AG04450 (cell line): ENCODE measurements at regions not wholly inside any gene's neighbourhood (a gene's known extent, or its start where the extent isn't known, plus 50 kb on each side); places are given as distances from the start of the nearest gene placed in this dataset.

Source experiments
- CTCF ChIA-PET: fragments of 300-600, 350-600 bp; formaldehyde crosslinking; extraction: SDS; loops from one replicate; lab custom pipeline; 2022; ENCODE audit warnings: antibody characterized with exemption, inconsistent platforms; lab: Charles Lee
- POLR2A ChIA-PET: fragments of 350-600 bp; formaldehyde crosslinking; extraction: SDS; loops from one replicate; lab custom pipeline; 2021; ENCODE audit warnings: antibody characterized with exemption, inconsistent platforms; lab: Yijun Ruan, JAX
- DNase-seq: peaks from one replicate; pipeline ENCODE4 v3.0.0-alpha.2; 2011; ENCODE audit warnings: low read depth, low spot score
- H3K27ac ChIP-seq: one replicate; pipeline ENCODE4 v1.5.1; 2012; ENCODE audit warnings: low read depth, low read length, control low read depth
- H3K27me3 ChIP-seq: one replicate; pipeline ENCODE4 v1.6.0; 2012; ENCODE audit warnings: low read length; ENCODE audit not compliant: control insufficient read depth, insufficient read depth
- H3K4me3 ChIP-seq: 2 replicates; pipeline ENCODE4 v1.5.1; 2011; ENCODE audit warnings: mild to moderate bottlenecking, low read depth, low read length, control low read depth
- H3K9me3 ChIP-seq: 2 replicates; pipeline ENCODE4 v1.5.1; 2012; ENCODE audit warnings: low read length; ENCODE audit not compliant: control insufficient read depth, insufficient read depth
- CTCF ChIP-seq: IDR thresholded peaks from 2 replicates; pipeline ENCODE4 v1.5.1; 2011; ENCODE audit warnings: low read depth, low read length, control low read depth, inconsistent platforms

- POLR2A ChIA-PET, result no interaction called here
- H3K27ac ChIP-seq, result no peak overlapping the region
Observed at GRCh38 chr13:81203783-81204182, 862.9 kb upstream of the SPRY2 start.

GRCh38 chr13:81199956-81200355 lies 859.0 kb upstream of the SPRY2 start:
- TF ChIP-seq CTCF, result no peak
- ChIA-PET POLR2A (no interaction called here), CTCF (no interaction called here)
- H3K27me3 ChIP-seq, result no peaks in the 10 kb centered on the region
- H3K9me3 ChIP-seq, result no peaks in the 10 kb centered on the region; the same call in 1 of the 2 replicates
- DNase-seq, result no peak
- H3K27ac ChIP-seq, result no peak overlapping the region
- no peak overlapping the region for H3K4me3 ChIP-seq

More at GRCh38 chr13:81203783-81204182, 862.9 kb upstream of the SPRY2 start:
- TF ChIP-seq CTCF, result no peak
- Histone ChIP-seq H3K9me3 (no peaks in the 10 kb centered on the region; the same call in 1 of the 2 replicates), H3K27me3 (no peaks in the 10 kb centered on the region), H3K4me3 (no peak overlapping the region)
- no peak for DNase-seq
- CTCF ChIA-PET, result no interaction called here

- no peak for DNase-seq
- no peak overlapping the region for H3K27ac ChIP-seq
- H3K4me3 ChIP-seq, result no peak overlapping the region
- TF ChIP-seq CTCF, result no peak
- POLR2A ChIA-PET, result no interaction called here
- H3K9me3 ChIP-seq, result peaks cover 5% of the 10 kb centered on the region
- no peaks in the 10 kb centered on the region for H3K27me3 ChIP-seq
- CTCF ChIA-PET, result no interaction called here
Observed at GRCh38 chr13:81197966-81198365, 857.0 kb upstream of the SPRY2 start.

GRCh38 chr13:81197483-81197882 lies 856.6 kb upstream of the SPRY2 start:
- CTCF ChIA-PET, result no interaction called here
- H3K9me3 ChIP-seq, result peaks cover 5% of the 10 kb centered on the region
- TF ChIP-seq CTCF, result no peak

GRCh38 chr13:81194362-81194761 lies 853.4 kb upstream of the SPRY2 start:
- ChIA-PET CTCF (no interaction called here), POLR2A (no interaction called here)
- Histone ChIP-seq H3K9me3 (peaks cover 5% of the 10 kb centered on the region), H3K27ac (no peak overlapping the region), H3K27me3 (no peaks in the 10 kb centered on the region), H3K4me3 (no peak overlapping the region)
- no peak for DNase-seq
- no peak for TF ChIP-seq CTCF

More at GRCh38 chr13:81197483-81197882, 856.6 kb upstream of the SPRY2 start:
- POLR2A ChIA-PET, result no interaction called here
- DNase-seq, result no peak
- Histone ChIP-seq H3K27me3 (no peaks in the 10 kb centered on the region), H3K27ac (no peak overlapping the region), H3K4me3 (no peak overlapping the region)
